SK-N-SH treated with all-trans-retinoic acid at 6 μM for 48 hours (cell line): ENCODE measurements at regions not wholly inside any gene's neighbourhood (a gene's known extent, or its start where the extent isn't known, plus 50 kb on each side); places are given as distances from the start of the nearest gene placed in this dataset.
A peak's percentile ranks its signal among the peaks of the same experiment; 100 is the strongest.
"Not testable (repeated sequence)": the region's sequence is repeated elsewhere in the genome, so short reads cannot be mapped to it uniquely, and the experiment has no call there.

ENCODE experiments used
- ATAC-seq: fragments of 200-7000 bp; cut with Tn5 transposase; 3 replicates; pipeline ENCODE4 v1.9.1; 2020; ENCODE audit warnings: mild to moderate bottlenecking, moderate library complexity
- ARNTL ChIP-seq: fragments of 450-650 bp; formaldehyde crosslinking; IDR thresholded peaks from 2 replicates; pipeline ENCODE4 v1.5.0; 2020; ENCODE audit warnings: low read depth, mild to moderate bottlenecking, moderate library complexity, borderline replicate concordance
- BACH2 ChIP-seq: fragments of 250-450 bp; sonication (Bioruptor Pico); IDR thresholded peaks from 2 replicates; pipeline ENCODE4 v1.9.0; 2021; ENCODE audit warnings: mild to moderate bottlenecking, borderline replicate concordance
- CREB5 ChIP-seq: fragments of 250-450 bp; sonication (Bioruptor Pico); IDR thresholded peaks from 2 replicates; pipeline ENCODE4 v1.5.1; 2020; ENCODE audit warnings: low read depth, mild to moderate bottlenecking, moderate library complexity
- CSDC2 ChIP-seq: fragments of 250-450 bp; sonication (Bioruptor Pico); IDR thresholded peaks from 2 replicates; pipeline ENCODE4 v1.5.0; 2020; ENCODE audit warnings: mild to moderate bottlenecking, moderate library complexity
- CSRNP3 ChIP-seq: fragments of 250-450 bp; sonication (Bioruptor Pico); IDR thresholded peaks from 2 replicates; pipeline ENCODE4 v1.5.1; 2021; ENCODE audit warnings: mild to moderate bottlenecking, moderate library complexity
- ESRRG ChIP-seq: fragments of 250-450 bp; sonication (Bioruptor Pico); IDR thresholded peaks from 2 replicates; pipeline ENCODE4 v1.6.1; 2021; ENCODE audit warnings: mild to moderate bottlenecking
- GLIS3 ChIP-seq: fragments of 250-450 bp; sonication (Bioruptor Pico); IDR thresholded peaks from 2 replicates; pipeline ENCODE4 v1.5.0; 2020; ENCODE audit warnings: mild to moderate bottlenecking, moderate library complexity
- ISL1 ChIP-seq: fragments of 250-450 bp; sonication (Bioruptor Pico); IDR thresholded peaks from 2 replicates; pipeline ENCODE4 v2.1.2; 2022; ENCODE audit warnings: mild to moderate bottlenecking, moderate library complexity
- OSR1 ChIP-seq: fragments of 250-450 bp; sonication (Bioruptor Pico); IDR thresholded peaks from 2 replicates; pipeline ENCODE4 v1.8.0; 2022; ENCODE audit warnings: moderate library complexity, mild to moderate bottlenecking, inconsistent platforms
- POU6F1 ChIP-seq: fragments of 250-450 bp; sonication (Bioruptor Pico); IDR thresholded peaks from 2 replicates; pipeline ENCODE4 v1.8.0; 2021; ENCODE audit warnings: low read depth, mild to moderate bottlenecking, moderate library complexity, borderline replicate concordance
- PPARA ChIP-seq: fragments of 250-450 bp; sonication (Bioruptor Pico); IDR thresholded peaks from 2 replicates; pipeline ENCODE4 v1.5.0; 2020; ENCODE audit warnings: mild to moderate bottlenecking, borderline replicate concordance
- TCF4 ChIP-seq: fragments of 250-450 bp; sonication (Bioruptor Pico); IDR thresholded peaks from 2 replicates; pipeline ENCODE4 v1.8.0; 2021; ENCODE audit warnings: mild to moderate bottlenecking, moderate library complexity, borderline replicate concordance
- ZFP3 ChIP-seq: fragments of 250-450 bp; sonication (Bioruptor Pico); IDR thresholded peaks from 2 replicates; pipeline ENCODE4 v1.5.0; 2020; ENCODE audit warnings: mild to moderate bottlenecking, moderate library complexity
- ZFP30 ChIP-seq: fragments of 450-650 bp; formaldehyde crosslinking; IDR thresholded peaks from 2 replicates; pipeline ENCODE4 v1.5.0; 2022; ENCODE audit warnings: mild to moderate bottlenecking, moderate library complexity
- ZNF565 ChIP-seq: fragments of 450-650 bp; formaldehyde crosslinking; conservative IDR thresholded peaks from 2 replicates; pipeline ENCODE4 v1.5.0; 2020; ENCODE audit warnings: low read depth, mild to moderate bottlenecking, moderate library complexity
- ZNF70 ChIP-seq: fragments of 450-650 bp; formaldehyde crosslinking; IDR thresholded peaks from 2 replicates; pipeline ENCODE4 v1.5.0; 2020; ENCODE audit warnings: mild to moderate bottlenecking, moderate library complexity
- ZNF8 ChIP-seq: fragments of 450-650 bp; formaldehyde crosslinking; IDR thresholded peaks from 2 replicates; pipeline ENCODE4 v1.5.0; 2020; ENCODE audit warnings: mild to moderate bottlenecking, moderate library complexity
- TF ChIP-seq, protein P1 (sequence below): fragments of 250-450 bp; sonication (Bioruptor Pico); IDR thresholded peaks from 2 replicates; pipeline ENCODE4 v1.8.0; 2020; ENCODE audit warnings: mild to moderate bottlenecking, moderate library complexity, borderline replicate concordance

GRCh38 chr2:209307161-209308001, 116.5 kb upstream of the MAP2 start:
- no peak for ATAC-seq

GRCh38 chr2:209308415-209308814, 115.4 kb upstream of the MAP2 start:
- TF ChIP-seq CREB5 (CRISPR knock-in tag): no peak
- no peak for TF ChIP-seq ZNF8
- no peak for TF ChIP-seq ARNTL (CRISPR knock-in tag)
- no peak for TF ChIP-seq ESRRG (CRISPR knock-in tag)
- TF ChIP-seq TCF4 (CRISPR knock-in tag): no peak
- TF ChIP-seq ZNF565 (CRISPR knock-in tag): no peak
- TF ChIP-seq ZNF70 (CRISPR knock-in tag): no peak
- TF ChIP-seq CSDC2 (CRISPR knock-in tag): no peak
- no peak for TF ChIP-seq POU6F1
- TF ChIP-seq BACH2 (CRISPR knock-in tag): no peak
- no peak for TF ChIP-seq ZFP30 (CRISPR knock-in tag)
- TF ChIP-seq PPARA: no peak
- TF ChIP-seq CSRNP3 (CRISPR knock-in tag): no peak
- no peak for ATAC-seq

More at GRCh38 chr2:209307161-209308001, 116.5 kb upstream of the MAP2 start:
- no peak for TF ChIP-seq CSDC2 (CRISPR knock-in tag)

DNA sequence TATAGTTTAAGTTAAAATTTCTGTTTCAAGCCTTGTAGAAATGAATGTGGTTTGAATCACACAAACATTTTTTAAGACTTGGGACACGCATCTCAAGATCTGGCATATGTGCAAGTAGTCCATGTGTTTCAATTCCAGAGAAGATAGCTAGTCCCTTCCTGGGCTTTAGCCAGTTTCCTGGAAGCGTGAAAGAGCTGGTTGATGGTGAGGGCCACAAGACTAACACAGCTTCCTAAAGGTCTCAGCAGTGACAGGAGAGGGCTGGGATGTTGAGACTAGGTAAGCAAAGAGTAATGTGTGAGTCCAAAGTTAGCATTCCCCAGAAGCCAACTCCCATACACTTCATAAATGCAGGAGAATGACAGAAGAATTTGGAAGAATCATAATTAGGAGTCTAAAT, 111.9 kb upstream of the MAP2 start:
- no peak for TF ChIP-seq BACH2 (CRISPR knock-in tag)
- TF ChIP-seq ZNF70 (CRISPR knock-in tag): no peak
- TF ChIP-seq ZNF565 (CRISPR knock-in tag): no peak
- no peak for TF ChIP-seq PPARA
- no peak for ATAC-seq

DNA sequence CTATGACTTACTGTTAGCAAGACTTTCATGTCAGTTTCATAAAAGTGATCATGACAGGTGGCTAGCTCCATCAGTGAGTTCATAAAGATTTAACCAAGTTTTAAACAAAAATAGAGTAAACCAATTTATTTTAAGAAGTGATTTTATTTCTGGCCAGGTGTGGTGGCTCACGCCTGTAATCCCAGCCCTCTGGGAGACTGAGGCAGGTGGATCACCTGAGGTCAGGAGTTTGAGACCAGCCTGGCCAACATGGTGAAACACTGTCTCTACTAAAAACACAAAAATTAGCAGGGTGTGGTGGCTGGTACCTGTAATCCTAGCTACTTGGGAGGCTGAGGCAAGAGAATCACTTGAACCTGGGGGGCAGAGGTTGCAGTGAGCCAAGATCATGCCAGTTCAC, 111.4 kb upstream of the MAP2 start:
- ATAC-seq: not testable (repeated sequence)

DNA sequence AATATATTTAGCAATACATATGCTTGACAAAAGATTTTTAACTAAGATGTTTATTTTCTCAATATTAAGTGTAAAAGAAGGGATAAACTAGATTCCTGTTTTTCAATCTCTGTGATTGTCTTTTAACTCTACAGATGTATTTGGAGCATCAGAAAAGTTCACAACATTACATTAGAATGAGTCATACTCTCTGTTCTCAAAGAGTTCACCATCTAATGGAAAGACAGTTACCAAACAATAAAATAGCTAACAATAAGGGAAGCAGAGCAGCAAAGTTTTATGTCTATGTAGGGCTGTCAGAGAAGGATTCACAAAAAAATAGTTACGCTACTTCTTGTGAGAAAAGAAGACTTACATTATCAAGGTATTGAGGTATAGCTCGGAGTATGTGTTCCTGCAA, 109.2 kb upstream of the MAP2 start:
- no peak for TF ChIP-seq ISL1 (CRISPR knock-in tag)
- TF ChIP-seq ARNTL (CRISPR knock-in tag): no peak
- no peak for TF ChIP-seq OSR1 (CRISPR knock-in tag)
- no peak for TF ChIP-seq POU6F1
- TF ChIP-seq ESRRG (CRISPR knock-in tag): no peak
- TF ChIP-seq ZFP3 (CRISPR knock-in tag): no peak
- TF ChIP-seq GLIS3 (CRISPR knock-in tag): no peak
- no peak for TF ChIP-seq ZNF70 (CRISPR knock-in tag)
- TF ChIP-seq, protein P1, sequence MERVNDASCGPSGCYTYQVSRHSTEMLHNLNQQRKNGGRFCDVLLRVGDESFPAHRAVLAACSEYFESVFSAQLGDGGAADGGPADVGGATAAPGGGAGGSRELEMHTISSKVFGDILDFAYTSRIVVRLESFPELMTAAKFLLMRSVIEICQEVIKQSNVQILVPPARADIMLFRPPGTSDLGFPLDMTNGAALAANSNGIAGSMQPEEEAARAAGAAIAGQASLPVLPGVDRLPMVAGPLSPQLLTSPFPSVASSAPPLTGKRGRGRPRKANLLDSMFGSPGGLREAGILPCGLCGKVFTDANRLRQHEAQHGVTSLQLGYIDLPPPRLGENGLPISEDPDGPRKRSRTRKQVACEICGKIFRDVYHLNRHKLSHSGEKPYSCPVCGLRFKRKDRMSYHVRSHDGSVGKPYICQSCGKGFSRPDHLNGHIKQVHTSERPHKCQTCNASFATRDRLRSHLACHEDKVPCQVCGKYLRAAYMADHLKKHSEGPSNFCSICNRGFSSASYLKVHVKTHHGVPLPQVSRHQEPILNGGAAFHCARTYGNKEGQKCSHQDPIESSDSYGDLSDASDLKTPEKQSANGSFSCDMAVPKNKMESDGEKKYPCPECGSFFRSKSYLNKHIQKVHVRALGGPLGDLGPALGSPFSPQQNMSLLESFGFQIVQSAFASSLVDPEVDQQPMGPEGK (CRISPR knock-in tag): no peak
- no peak for TF ChIP-seq CSDC2 (CRISPR knock-in tag)
- ATAC-seq: peak; percentile 62
